ENCODE measurements at regions not wholly inside any gene's neighbourhood (a gene's known extent, or its start where the extent isn't known, plus 50 kb on each side); places are given as distances from the start of the nearest gene placed in this dataset.

DNA sequence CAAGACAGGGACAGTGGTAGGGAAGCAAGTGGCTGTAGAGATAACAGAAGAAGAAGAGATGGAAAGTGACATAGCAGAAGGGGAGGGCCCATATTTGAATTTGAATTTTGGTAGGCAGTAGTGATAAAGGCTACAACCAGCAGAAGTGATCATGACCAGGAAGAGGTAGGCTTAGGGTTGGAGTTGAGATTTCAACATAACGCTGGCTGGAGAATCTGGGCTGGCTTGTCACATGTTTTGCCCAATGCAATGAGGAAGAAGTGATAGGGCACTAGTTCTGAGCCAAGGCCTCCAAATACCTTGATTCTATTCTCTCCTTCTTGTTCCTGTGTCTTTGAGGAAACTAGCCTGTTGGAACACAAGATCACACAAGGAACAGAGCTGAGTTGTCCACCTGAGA is 69.4 kb downstream of the SCG2 start:
- Histone ChIP-seq H3K4me1 (no peaks in the 10 kb centered on the region), H3K4me3 (no peak overlapping the region), H3K36me3 (no peaks in the 10 kb centered on the region), H3K27me3 (no peaks in the 10 kb centered on the region), H3K27ac (no peak overlapping the region), H3K9me3 (no peaks in the 10 kb centered on the region)
- TF ChIP-seq POLR2A (IDR thresholded peaks at IDR 0.05) = no peak
- TF ChIP-seq, protein P1, sequence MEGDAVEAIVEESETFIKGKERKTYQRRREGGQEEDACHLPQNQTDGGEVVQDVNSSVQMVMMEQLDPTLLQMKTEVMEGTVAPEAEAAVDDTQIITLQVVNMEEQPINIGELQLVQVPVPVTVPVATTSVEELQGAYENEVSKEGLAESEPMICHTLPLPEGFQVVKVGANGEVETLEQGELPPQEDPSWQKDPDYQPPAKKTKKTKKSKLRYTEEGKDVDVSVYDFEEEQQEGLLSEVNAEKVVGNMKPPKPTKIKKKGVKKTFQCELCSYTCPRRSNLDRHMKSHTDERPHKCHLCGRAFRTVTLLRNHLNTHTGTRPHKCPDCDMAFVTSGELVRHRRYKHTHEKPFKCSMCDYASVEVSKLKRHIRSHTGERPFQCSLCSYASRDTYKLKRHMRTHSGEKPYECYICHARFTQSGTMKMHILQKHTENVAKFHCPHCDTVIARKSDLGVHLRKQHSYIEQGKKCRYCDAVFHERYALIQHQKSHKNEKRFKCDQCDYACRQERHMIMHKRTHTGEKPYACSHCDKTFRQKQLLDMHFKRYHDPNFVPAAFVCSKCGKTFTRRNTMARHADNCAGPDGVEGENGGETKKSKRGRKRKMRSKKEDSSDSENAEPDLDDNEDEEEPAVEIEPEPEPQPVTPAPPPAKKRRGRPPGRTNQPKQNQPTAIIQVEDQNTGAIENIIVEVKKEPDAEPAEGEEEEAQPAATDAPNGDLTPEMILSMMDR (IDR thresholded peaks at IDR 0.05) = no peak
- DNase-seq = no peak

DNA sequence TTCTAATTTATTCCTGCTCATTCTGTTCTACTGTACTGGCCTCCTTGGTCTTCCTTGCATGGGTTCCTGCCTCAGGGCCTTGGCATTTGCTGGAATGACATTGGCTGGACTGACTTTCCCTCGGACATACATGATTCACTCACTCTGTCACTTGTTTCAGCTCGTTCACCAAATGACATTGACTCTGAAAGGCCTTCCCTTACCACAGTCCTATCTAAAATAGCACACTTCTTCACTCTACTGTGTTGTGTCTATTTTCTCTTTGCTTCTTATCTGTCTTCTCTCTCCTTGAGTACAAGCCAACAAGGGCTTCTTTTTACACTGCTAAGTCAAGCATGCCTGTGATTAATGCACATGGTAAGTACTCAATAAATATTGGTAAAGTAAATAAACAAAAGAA is 65.6 kb downstream of the SCG2 start:
- no peaks in the 10 kb centered on the region for H3K36me3 ChIP-seq
- TF ChIP-seq POLR2A (IDR thresholded peaks at IDR 0.05) = no peak
- TF ChIP-seq, protein P1 (IDR thresholded peaks at IDR 0.05) = no peak

DNA sequence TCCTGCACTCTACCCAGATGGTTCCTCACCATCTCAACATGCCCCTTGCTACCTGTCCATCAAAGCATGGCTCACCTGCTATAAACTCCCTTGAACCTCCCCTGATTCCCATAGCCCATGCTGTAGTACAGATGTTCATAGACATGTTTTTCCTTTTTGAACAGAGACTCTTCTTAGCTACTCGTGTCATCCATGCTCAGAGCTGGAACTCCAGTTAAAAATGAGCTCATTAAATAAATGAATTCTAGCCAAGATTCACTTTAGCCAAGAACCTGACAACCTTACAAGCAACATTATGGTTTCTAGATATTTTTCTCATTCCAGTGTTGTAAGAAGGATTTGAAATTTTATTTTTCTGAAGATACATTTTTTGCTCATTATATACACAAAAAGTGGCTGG is 65.0 kb downstream of the SCG2 start:
- Histone ChIP-seq H3K27me3 (no peaks in the 10 kb centered on the region), H3K9me3 (no peaks in the 10 kb centered on the region), H3K27ac (no peak overlapping the region), H3K4me1 (no peaks in the 10 kb centered on the region), H3K4me3 (no peak overlapping the region), H3K36me3 (no peaks in the 10 kb centered on the region)
- no peak for DNase-seq
- TF ChIP-seq POLR2A (IDR thresholded peaks at IDR 0.05) = no peak
- TF ChIP-seq, protein P1 (IDR thresholded peaks at IDR 0.05) = no peak

More for the DNA sequence above, 65.6 kb downstream of the SCG2 start:
- Histone ChIP-seq H3K27me3 (no peaks in the 10 kb centered on the region), H3K4me1 (no peaks in the 10 kb centered on the region), H3K27ac (no peak overlapping the region), H3K9me3 (no peaks in the 10 kb centered on the region), H3K4me3 (no peak overlapping the region)
- DNase-seq = no peak

DNA sequence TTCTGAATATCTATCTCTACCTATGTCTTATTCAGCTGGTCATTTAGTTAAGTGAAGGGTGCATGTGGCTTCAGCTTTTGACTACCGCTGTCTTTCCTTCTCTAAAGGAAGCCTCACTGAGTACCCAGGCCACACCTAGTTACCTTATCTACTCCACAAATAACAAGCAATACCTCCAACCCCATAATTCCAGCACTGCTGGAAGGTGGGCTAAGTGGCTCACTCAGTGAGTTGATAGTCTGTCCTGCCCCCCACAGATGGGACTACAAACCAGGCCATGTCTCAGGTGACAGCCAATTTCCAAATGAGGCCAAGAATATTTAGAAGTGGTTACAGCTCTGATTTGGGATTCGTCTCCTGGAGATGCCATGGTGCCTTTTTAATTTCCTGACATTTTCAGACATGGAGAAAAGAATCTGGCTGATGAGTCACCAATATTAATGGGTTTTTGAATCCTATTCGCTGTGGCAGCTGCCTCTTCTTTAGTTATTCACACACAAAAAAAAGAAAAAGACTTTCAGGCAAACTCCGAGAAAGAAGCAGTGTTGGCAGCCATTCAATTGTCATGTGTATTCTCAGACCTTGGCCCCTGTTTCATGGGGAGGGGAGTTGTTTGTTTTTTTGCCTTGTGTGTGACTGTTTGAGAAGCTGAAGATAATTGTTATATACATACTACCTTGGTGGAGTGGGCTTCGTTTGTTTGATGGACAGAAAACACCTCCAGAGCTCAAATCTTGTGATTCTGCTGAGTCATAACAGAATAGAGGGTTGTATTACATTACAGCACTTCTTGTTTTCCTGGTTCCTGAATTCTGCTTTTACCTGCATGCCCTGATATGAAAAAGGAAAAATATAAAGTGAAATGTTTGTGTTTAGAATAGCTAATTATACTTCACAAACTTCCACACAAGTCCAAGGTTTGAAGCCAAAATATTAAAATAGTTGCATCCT is 64.2 kb downstream of the SCG2 start:
- H3K4me1 ChIP-seq = no peaks in the 10 kb centered on the region
- H3K36me3 ChIP-seq = no peaks in the 10 kb centered on the region
- no peak for DNase-seq
- H3K27ac ChIP-seq = no peak overlapping the region
- TF ChIP-seq POLR2A (IDR thresholded peaks at IDR 0.05) = no peak
- TF ChIP-seq, protein P1 (IDR thresholded peaks at IDR 0.05) = no peak
- H3K4me3 ChIP-seq = no peak overlapping the region
- H3K9me3 ChIP-seq = no peaks in the 10 kb centered on the region
- H3K27me3 ChIP-seq = no peaks in the 10 kb centered on the region

DNA sequence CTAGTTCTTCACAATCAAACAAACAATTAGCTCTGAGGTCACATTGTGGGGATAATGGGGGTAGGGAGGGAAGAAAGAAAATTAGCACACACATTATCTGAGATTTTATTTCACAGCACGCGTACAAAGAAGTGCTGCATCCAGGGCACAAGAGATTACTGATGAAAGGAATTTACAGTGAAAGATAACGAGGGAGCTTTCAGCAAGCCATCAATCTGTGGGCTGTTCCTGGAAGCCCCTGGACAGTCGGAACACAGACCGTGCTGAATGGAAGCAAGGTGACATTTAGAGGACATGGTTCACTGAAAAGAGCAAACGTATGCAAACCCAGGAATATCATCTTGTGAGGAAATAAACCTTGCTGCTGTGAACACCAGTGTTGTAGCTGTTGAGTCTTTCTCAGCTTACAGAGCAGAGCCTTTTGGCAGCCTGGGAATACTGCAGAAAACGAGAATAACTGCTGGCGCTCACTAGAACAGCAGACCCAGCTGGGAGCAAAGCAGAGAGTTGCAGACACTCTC is 63.2 kb downstream of the SCG2 start:
- Histone ChIP-seq H3K4me1 (no peaks in the 10 kb centered on the region), H3K4me3 (no peak overlapping the region), H3K27me3 (no peaks in the 10 kb centered on the region), H3K27ac (no peak overlapping the region), H3K36me3 (no peaks in the 10 kb centered on the region), H3K9me3 (no peaks in the 10 kb centered on the region)
- TF ChIP-seq, protein P1 (IDR thresholded peaks at IDR 0.05) = no peak
- no peak for TF ChIP-seq POLR2A (IDR thresholded peaks at IDR 0.05)
- DNase-seq = no peak
